GM18505 (cell line): ENCODE measurements at regions not wholly inside any gene's neighbourhood (a gene's known extent, or its start where the extent isn't known, plus 50 kb on each side); places are given as distances from the start of the nearest gene placed in this dataset.
"Not testable (repeated sequence)": the region's sequence is repeated elsewhere in the genome, so short reads cannot be mapped to it uniquely, and the experiment has no call there.

Source experiments
- ATAC-seq: cut with Tn5 transposase; IDR thresholded peaks from one replicate; pipeline ENCODE4 v1.9.1; 2021; ENCODE audit not compliant: unreplicated experiment
- POLR2A ChIP-seq: IDR thresholded peaks from 4 replicates; pipeline ENCODE4 v1.6.1; 2011; ENCODE audit warnings: borderline replicate concordance; ENCODE audit not compliant: insufficient read depth, insufficient read length; ENCODE audit errors: extremely low read depth

GRCh38 chr3:81394651-81395524, 366.6 kb downstream of the GBE1 start:
- no peak for TF ChIP-seq POLR2A
- no peak for ATAC-seq

GRCh38 chr3:81393251-81393650, 368.2 kb downstream of the GBE1 start:
- ATAC-seq: no peak

DNA sequence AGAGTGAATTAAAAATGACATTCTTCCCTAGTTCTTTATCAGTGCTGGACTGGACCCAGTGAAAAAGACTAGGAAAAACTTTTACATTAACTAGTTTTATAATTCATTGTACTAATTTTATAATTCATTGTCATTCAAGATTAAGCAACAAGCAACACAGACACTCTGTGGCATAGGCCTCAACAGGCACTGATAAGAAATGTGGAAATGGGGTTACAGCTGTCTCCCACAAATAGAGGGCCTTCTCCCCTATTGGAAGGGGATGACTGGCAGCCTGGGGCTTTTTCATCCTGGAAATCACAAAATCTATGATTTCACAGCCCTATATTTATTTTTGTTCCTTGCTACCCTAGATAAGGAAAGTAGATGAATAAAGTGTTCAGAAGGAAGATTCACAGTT, 370.6 kb downstream of the GBE1 start:
- TF ChIP-seq POLR2A: no peak
- ATAC-seq: no peak

More at GRCh38 chr3:81393251-81393650, 368.2 kb downstream of the GBE1 start:
- no peak for TF ChIP-seq POLR2A

- no peak for TF ChIP-seq POLR2A
- no peak for ATAC-seq
Observed at GRCh38 chr3:81388191-81388590, 373.3 kb downstream of the GBE1 start.

- ATAC-seq: no peak
- TF ChIP-seq POLR2A: no peak
Observed at GRCh38 chr3:81382470-81382869, 379.0 kb downstream of the GBE1 start.

GRCh38 chr3:81380234-81380633, 381.2 kb downstream of the GBE1 start:
- ATAC-seq: no peak
- no peak for TF ChIP-seq POLR2A

GRCh38 chr3:81378552-81379293, 382.7 kb downstream of the GBE1 start:
- ATAC-seq: no peak
- no peak for TF ChIP-seq POLR2A

DNA sequence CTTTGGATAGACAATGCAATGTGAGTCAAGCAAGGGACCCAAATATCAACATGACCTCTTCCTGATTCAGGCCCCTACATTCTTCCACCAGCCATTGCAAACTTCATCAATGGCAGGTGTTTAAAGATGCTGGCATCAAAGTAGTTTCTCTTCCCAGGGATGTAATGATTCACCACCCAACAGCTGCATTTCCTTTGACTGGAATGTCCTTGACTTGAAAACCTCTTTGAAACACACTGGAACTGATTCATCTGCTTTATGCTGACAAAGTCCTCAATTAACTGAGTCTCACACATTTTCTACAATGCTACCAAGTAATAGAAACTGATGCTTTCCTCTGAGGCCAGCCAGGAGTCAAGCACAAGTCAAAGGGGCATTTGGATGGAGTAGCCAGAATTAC, 385.5 kb downstream of the GBE1 start:
- ATAC-seq: no peak
- no peak for TF ChIP-seq POLR2A

DNA sequence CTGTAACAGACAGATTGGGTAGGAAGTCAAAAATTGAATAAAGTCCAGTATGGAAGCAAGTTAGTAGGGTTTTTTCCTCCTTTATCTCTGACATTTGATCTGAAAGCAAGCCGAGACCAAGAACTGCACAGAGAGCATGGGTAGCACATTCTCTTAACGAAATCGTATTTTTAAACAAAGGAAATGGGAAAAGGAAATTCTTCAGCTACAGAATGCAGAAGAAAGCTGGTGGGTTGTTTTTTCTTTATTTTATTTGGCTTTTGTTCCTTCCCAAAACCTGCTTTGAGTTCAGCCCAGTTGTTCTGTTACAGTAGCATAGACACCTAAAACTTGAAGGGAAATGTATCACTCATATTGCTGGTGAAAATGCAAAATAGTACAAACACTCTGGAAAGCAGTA, 397.0 kb downstream of the GBE1 start:
- TF ChIP-seq POLR2A: no peak
- ATAC-seq: no peak

- TF ChIP-seq POLR2A: no peak
- no peak for ATAC-seq
Observed at GRCh38 chr3:81363816-81364215, 397.6 kb downstream of the GBE1 start.

- no peak for ATAC-seq
- TF ChIP-seq POLR2A: no peak
Observed at GRCh38 chr3:81354119-81354518, 407.3 kb downstream of the GBE1 start.

GRCh38 chr3:81352867-81353266, 408.6 kb downstream of the GBE1 start:
- peak; percentile 78 for ATAC-seq
- no peak for TF ChIP-seq POLR2A

DNA sequence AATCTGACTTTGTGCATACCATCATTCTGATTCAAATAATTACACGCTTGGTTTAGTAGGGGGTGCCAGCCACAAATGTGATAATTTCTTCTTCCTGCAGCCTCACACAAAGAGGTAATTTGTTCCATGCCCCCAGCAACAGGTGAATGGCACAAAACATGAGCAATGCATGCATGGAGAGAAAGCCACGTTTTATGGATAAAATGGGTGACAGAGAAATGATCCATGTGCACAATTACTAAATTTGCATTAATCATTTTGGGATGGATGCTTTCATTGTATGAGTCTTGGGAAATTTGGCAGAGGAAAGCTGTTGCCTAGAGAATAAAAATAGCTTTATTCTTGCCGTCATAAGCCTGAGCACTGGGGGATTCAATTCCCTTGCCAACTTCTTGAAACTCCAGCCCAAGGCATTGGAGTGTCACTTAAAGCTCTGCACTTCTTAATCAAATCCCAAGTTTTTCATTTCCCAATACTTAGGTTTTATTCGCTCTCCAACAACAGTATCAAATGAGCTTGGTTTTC, 411.6 kb downstream of the GBE1 start:
- no peak for TF ChIP-seq POLR2A
- ATAC-seq: no peak

DNA sequence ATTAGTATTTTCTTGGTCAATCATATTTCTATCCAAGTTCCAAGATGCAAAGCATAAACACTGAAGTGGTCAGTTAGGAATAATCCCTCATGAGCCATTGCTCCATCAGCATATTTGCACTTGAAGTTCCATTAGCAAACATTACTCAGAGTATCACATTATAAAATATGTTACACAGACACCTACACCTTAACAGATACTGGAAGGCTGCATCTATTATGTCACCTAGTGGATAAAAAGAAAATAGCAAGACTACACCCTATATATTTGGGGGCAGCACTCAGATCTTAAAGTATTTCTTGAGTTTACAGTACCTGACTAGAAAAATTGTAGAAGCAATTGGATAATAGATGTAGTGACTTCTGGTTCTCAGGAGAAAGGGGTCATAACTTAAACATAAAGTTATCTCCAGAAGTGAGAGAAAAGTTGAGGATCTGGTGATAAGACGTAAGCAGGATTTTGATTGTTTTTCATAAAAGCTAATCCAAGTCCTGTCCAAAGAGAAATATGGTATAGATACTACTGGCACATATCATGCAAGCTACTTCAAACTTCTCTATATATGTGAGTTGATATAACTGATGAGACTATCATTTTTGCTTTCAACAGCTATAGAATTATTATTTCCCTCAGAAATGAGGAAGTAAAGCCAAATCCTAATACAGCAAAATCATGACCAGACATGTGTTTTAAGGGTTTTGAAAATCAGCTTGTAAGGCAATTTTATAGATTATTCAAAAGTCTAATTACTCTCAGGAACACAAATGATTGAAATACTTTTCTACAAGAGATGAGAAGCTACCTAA, 422.2 kb downstream of the GBE1 start:
- no peak for TF ChIP-seq POLR2A
- peak; percentile 94 for ATAC-seq

GRCh38 chr3:81336470-81336869, 425.0 kb downstream of the GBE1 start:
- TF ChIP-seq POLR2A: no peak

DNA sequence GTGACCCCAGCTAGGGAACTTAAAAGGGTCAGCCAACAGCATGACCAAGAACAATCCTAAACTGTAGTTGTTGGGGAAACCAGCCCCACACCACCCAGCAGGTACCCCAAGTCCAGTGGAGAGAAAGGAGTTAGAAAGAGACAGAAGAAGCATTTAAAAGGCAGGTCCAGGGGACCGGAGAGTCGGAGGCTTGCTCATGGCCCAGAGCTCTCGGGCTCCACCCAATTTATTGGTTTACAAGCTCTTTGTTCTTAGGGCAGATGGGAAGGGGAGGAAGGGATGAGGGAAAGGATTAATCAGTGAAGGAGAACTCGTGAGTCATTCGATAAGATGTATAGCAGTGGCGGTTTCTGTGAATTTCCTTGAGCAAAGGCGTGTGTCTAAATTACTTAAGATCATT, 431.6 kb downstream of the GBE1 start:
- not testable (repeated sequence) for ATAC-seq

More at GRCh38 chr3:81336470-81336869, 425.0 kb downstream of the GBE1 start:
- no peak for ATAC-seq
